Neuronal stem cell (in vitro differentiated cells): ENCODE measurements at regions not wholly inside any gene's neighbourhood (a gene's known extent, or its start where the extent isn't known, plus 50 kb on each side); places are given as distances from the start of the nearest gene placed in this dataset.

ENCODE experiments used
- DNase-seq: peaks from one replicate; pipeline ENCODE4 v3.0.0-alpha.2; 2013; ENCODE audit warnings: low spot score
- H2AFZ ChIP-seq: one replicate; pipeline ENCODE4 v1.6.1; 2013; ENCODE audit warnings: mild to moderate bottlenecking, low read length, inconsistent platforms
- H2AK5ac ChIP-seq: 2 replicates; pipeline ENCODE4 v1.6.1; 2013; ENCODE audit warnings: low read depth, mild to moderate bottlenecking, inconsistent platforms, low read length, moderate library complexity, mixed read lengths
- H2BK120ac ChIP-seq: 2 replicates; pipeline ENCODE4 v1.6.1; 2013; ENCODE audit warnings: low read depth, mild to moderate bottlenecking, inconsistent platforms, low read length, moderate library complexity, mixed read lengths
- H2BK12ac ChIP-seq: one replicate; pipeline ENCODE4 v1.6.1; 2013; ENCODE audit warnings: low read length, inconsistent platforms
- H2BK15ac ChIP-seq: 2 replicates; pipeline ENCODE4 v1.6.1; 2013; ENCODE audit warnings: mild to moderate bottlenecking, low read length, inconsistent platforms, mixed read lengths
- H2BK5ac ChIP-seq: one replicate; pipeline ENCODE4 v1.6.1; 2013; ENCODE audit warnings: inconsistent platforms, mild to moderate bottlenecking, low read length, moderate library complexity
- H3K14ac ChIP-seq: one replicate; pipeline ENCODE4 v1.6.1; 2013; ENCODE audit warnings: low read length, inconsistent platforms
- H3K18ac ChIP-seq: 2 replicates; pipeline ENCODE4 v1.6.1; 2013; ENCODE audit warnings: low read length, inconsistent platforms
- H3K23ac ChIP-seq: 2 replicates; pipeline ENCODE4 v1.6.1; 2013; ENCODE audit warnings: low read depth, mild to moderate bottlenecking, mixed read lengths, low read length, inconsistent platforms; ENCODE audit not compliant: poor library complexity
- H3K27ac ChIP-seq: replicated peaks from 3 replicates; pipeline ENCODE4 v1.5.1; 2013; ENCODE audit warnings: low read length, inconsistent platforms
- H3K27me3 ChIP-seq, 3 experiments: 2 replicates each; pipeline ENCODE4 v1.6.1; 2013; ENCODE audit warnings: low read length in 3 of 3, mild to moderate bottlenecking in 2 of 3, inconsistent platforms in 1 of 3, low read depth in 1 of 3, mixed read lengths in 1 of 3, moderate library complexity in 1 of 3; ENCODE audit not compliant: control insufficient read depth in 3 of 3, insufficient read depth in 3 of 3
- H3K36me3 ChIP-seq, 2 donors: replicated peaks in 1 of 2; 2 replicates each; pipeline ENCODE4 v1.6.1; 2013; ENCODE audit warnings: low read length in 2 of 2; ENCODE audit not compliant: control insufficient read depth in 2 of 2, insufficient read depth in 2 of 2
- H3K4ac ChIP-seq: 2 replicates; pipeline ENCODE4 v1.6.1; 2013; ENCODE audit warnings: inconsistent platforms, mild to moderate bottlenecking, low read length, moderate library complexity
- H3K4me1 ChIP-seq, 2 donors: 1 replicate in 1 of 2; 2 replicates in 1 of 2; pipeline ENCODE4 v1.6.1; 2013; ENCODE audit warnings: low read length in 2 of 2, low read depth in 1 of 2; ENCODE audit not compliant: control insufficient read depth in 2 of 2, insufficient read depth in 1 of 2
- H3K4me2 ChIP-seq: one replicate; pipeline ENCODE4 v1.6.1; 2013; ENCODE audit warnings: mild to moderate bottlenecking, low read length, inconsistent platforms; ENCODE audit not compliant: insufficient read depth, poor library complexity, severe bottlenecking
- H3K4me3 ChIP-seq, 2 donors: 2 replicates each; pipeline ENCODE4 v1.5.1; 2013; ENCODE audit warnings: low read length in 2 of 2, mild to moderate bottlenecking in 2 of 2, inconsistent platforms in 1 of 2, moderate library complexity in 1 of 2
- H3K79me1 ChIP-seq: one replicate; pipeline ENCODE4 v1.6.1; 2013; ENCODE audit warnings: low read depth, mild to moderate bottlenecking, inconsistent platforms, low read length, moderate library complexity
- H3K9ac ChIP-seq: one replicate; pipeline ENCODE4 v1.6.1; 2013; ENCODE audit warnings: mild to moderate bottlenecking, low read depth, low read length, inconsistent platforms; ENCODE audit not compliant: poor library complexity
- H3K9me3 ChIP-seq, 2 donors: replicated peaks in 1 of 2; 2 replicates each; pipeline versions ENCODE3 to v1.6.1; 2013; ENCODE audit warnings: low read length in 2 of 2, mild to moderate bottlenecking in 2 of 2, inconsistent platforms in 1 of 2, low read depth in 1 of 2, mixed read lengths in 1 of 2, moderate library complexity in 1 of 2; ENCODE audit not compliant: control insufficient read depth in 2 of 2, insufficient read depth in 1 of 2
- H4K8ac ChIP-seq: one replicate; pipeline ENCODE4 v1.6.1; 2013; ENCODE audit warnings: low read depth, mild to moderate bottlenecking, inconsistent platforms, low read length, moderate library complexity
- H4K91ac ChIP-seq: one replicate; pipeline ENCODE4 v1.6.1; 2013; ENCODE audit warnings: low read length, low read depth, mild to moderate bottlenecking, inconsistent platforms; ENCODE audit not compliant: poor library complexity
- WGBS, 2 donors: extraction: QIAGEN DNeasy Blood & Tissue Kit; methylation state at CpG; one replicate each; pipeline ENCODE4 v1.1.7; 2013; ENCODE audit warnings: missing lambda C conversion rate in 2 of 2, mixed read lengths in 1 of 2; ENCODE audit not compliant: insufficient read length in 2 of 2, insufficient replicate concordance in 1 of 2; ENCODE audit errors: extremely low coverage in 2 of 2; 5-methylcytosine and 5-hydroxymethylcytosine counted together

GRCh38 chr5:9878206-9878605 is 248.1 kb upstream of the TAS2R1 start:
- H2AK5ac ChIP-seq = no peak overlapping the region
- H3K4me2 ChIP-seq = no peak overlapping the region
- no peak overlapping the region for H2BK120ac ChIP-seq
- no peak overlapping the region for H2AFZ ChIP-seq
- H3K4me3 ChIP-seq = no peak overlapping the region
- no peak overlapping the region for H4K8ac ChIP-seq
- no peak overlapping the region for H4K91ac ChIP-seq
- H2BK15ac ChIP-seq = no peak overlapping the region
- no peak overlapping the region for H2BK5ac ChIP-seq
- no peak overlapping the region for H3K27ac ChIP-seq
- no peak overlapping the region for H3K14ac ChIP-seq
- no peak overlapping the region for H2BK12ac ChIP-seq
- no peak overlapping the region for H3K4ac ChIP-seq
- no peaks in the 10 kb centered on the region for H3K36me3 ChIP-seq
- H3K23ac ChIP-seq = no peak overlapping the region
- no peaks in the 10 kb centered on the region for H3K79me1 ChIP-seq
- H3K4me1 ChIP-seq = no peaks in the 10 kb centered on the region
- WGBS, 2 donors = no CpG with 5 or more reads among the region's 5 CpGs
- no peaks in the 10 kb centered on the region for H3K9me3 ChIP-seq
- H3K27me3 ChIP-seq = no peaks in the 10 kb centered on the region
- H3K9ac ChIP-seq = no peak overlapping the region
- no peak for DNase-seq
- no peak overlapping the region for H3K18ac ChIP-seq

- no peak overlapping the region for H3K4me3 ChIP-seq
- no peaks in the 10 kb centered on the region for H3K9me3 ChIP-seq
- no peaks in the 10 kb centered on the region for H3K36me3 ChIP-seq
- WGBS, 2 donors = no CpG with 5 or more reads among the region's 4 CpGs
- no peak overlapping the region for H2AFZ ChIP-seq
- no peak overlapping the region for H3K9ac ChIP-seq
- no peak overlapping the region for H2BK5ac ChIP-seq
- H4K8ac ChIP-seq = no peak overlapping the region
- H3K23ac ChIP-seq = no peak overlapping the region
- H2AK5ac ChIP-seq = no peak overlapping the region
- H3K18ac ChIP-seq = no peak overlapping the region
- no peak overlapping the region for H3K4me2 ChIP-seq
- H3K14ac ChIP-seq = no peak overlapping the region
- H2BK120ac ChIP-seq = no peak overlapping the region
- H3K4ac ChIP-seq = no peak overlapping the region
- no peak overlapping the region for H3K27ac ChIP-seq
- no peak overlapping the region for H2BK15ac ChIP-seq
- H3K4me1 ChIP-seq = no peaks in the 10 kb centered on the region
- no peak overlapping the region for H4K91ac ChIP-seq
- no peak overlapping the region for H2BK12ac ChIP-seq
- DNase-seq = no peak
- no peaks in the 10 kb centered on the region for H3K79me1 ChIP-seq
- no peaks in the 10 kb centered on the region for H3K27me3 ChIP-seq
Observed at GRCh38 chr5:9877488-9877887, 247.3 kb upstream of the TAS2R1 start.

DNA sequence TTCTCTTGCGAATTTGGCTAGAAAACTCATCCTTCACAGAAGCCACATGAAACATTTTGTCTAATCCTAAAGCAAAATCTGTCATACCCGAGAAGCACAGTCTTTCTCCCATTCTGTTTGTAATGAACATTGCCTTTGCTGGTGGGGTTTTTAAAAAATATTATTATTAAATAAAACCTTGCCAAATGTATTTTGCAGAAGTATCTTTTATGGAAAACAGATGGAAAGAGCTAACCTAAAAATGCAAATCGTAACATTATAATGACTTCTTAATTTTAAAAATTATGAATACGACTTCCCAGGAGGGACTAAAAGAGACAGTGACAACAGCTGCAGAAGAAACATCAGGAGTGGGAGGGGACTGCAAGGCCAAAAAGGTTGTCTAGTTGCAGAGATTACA is 246.3 kb upstream of the TAS2R1 start:
- Histone ChIP-seq H2BK15ac (no peak overlapping the region), H4K8ac (no peak overlapping the region), H3K79me1 (no peaks in the 10 kb centered on the region), H3K27ac (no peak overlapping the region), H3K4me3 (no peak overlapping the region), H3K9ac (no peak overlapping the region), H3K4me2 (no peak overlapping the region), H2AFZ (no peak overlapping the region), H3K23ac (no peak overlapping the region), H4K91ac (no peak overlapping the region), H3K4me1 (no peaks in the 10 kb centered on the region), H3K14ac (no peak overlapping the region), H3K36me3 (no peaks in the 10 kb centered on the region), H2BK5ac (no peak overlapping the region), H3K27me3 (no peaks in the 10 kb centered on the region), H2BK12ac (no peak overlapping the region), H3K9me3 (no peaks in the 10 kb centered on the region), H2AK5ac (no peak overlapping the region), H3K18ac (no peak overlapping the region), H2BK120ac (no peak overlapping the region), H3K4ac (no peak overlapping the region)
- no peak for DNase-seq
- WGBS, 2 donors = no CpG with 5 or more reads among the region's 4 CpGs

- no peak overlapping the region for H3K18ac ChIP-seq
- peaks cover 3 to 9% of the 10 kb centered on the region in 2 donors for H3K9me3 ChIP-seq
- no peak overlapping the region for H3K9ac ChIP-seq
- no peak overlapping the region for H3K14ac ChIP-seq
- H2AK5ac ChIP-seq = no peak overlapping the region
- no peak overlapping the region for H4K8ac ChIP-seq
- no peaks in the 10 kb centered on the region for H3K36me3 ChIP-seq
- H2BK120ac ChIP-seq = no peak overlapping the region
- no peaks in the 10 kb centered on the region for H3K4me1 ChIP-seq
- no peak overlapping the region for H3K27ac ChIP-seq
- H3K79me1 ChIP-seq = no peaks in the 10 kb centered on the region
- no peak for DNase-seq
- no peak overlapping the region for H3K23ac ChIP-seq
- no peak overlapping the region for H2BK15ac ChIP-seq
- H2AFZ ChIP-seq = no peak overlapping the region
- no peak overlapping the region for H2BK5ac ChIP-seq
- no CpG with 5 or more reads among the region's 2 CpGs for WGBS, 2 donors
- no peak overlapping the region for H3K4me2 ChIP-seq
- no peak overlapping the region for H3K4ac ChIP-seq
- no peak overlapping the region for H2BK12ac ChIP-seq
- H3K27me3 ChIP-seq = no peaks in the 10 kb centered on the region
- H4K91ac ChIP-seq = no peak overlapping the region
- H3K4me3 ChIP-seq = no peak overlapping the region
Observed at GRCh38 chr5:9869616-9870288, 239.6 kb upstream of the TAS2R1 start.
